K562 (cell line): ENCODE measurements at regions not wholly inside any gene's neighbourhood (a gene's known extent, or its start where the extent isn't known, plus 50 kb on each side); places are given as distances from the start of the nearest gene placed in this dataset.

ENCODE experiments used
- CBFB ChIP-seq: sonication (generic); formaldehyde crosslinking; IDR thresholded peaks from 2 replicates; pipeline ENCODE4 v1.4.0; 2020; ENCODE audit warnings: mild to moderate bottlenecking, missing genetic modification reagents
- CHD1 ChIP-seq: fragments of 200-600 bp; sonication (generic); IDR thresholded peaks from one replicate; pipeline ENCODE4 v1.6.1; 2012; ENCODE audit warnings: mild to moderate bottlenecking, moderate library complexity, low read length, inconsistent platforms
- CTBP1 ChIP-seq: fragments of 450-650 bp; IDR thresholded peaks from 2 replicates; pipeline ENCODE4 v1.6.1; 2016; ENCODE audit warnings: borderline replicate concordance
- EP400 ChIP-seq: fragments of 450-650 bp; IDR thresholded peaks from 2 replicates; pipeline ENCODE4 v1.6.1; 2017; ENCODE audit warnings: antibody characterized with exemption, mild to moderate bottlenecking, moderate library complexity
- PHF8 ChIP-seq: fragments of 200-600 bp; sonication (generic); IDR thresholded peaks from 2 replicates; pipeline ENCODE4 v1.6.1; 2012; ENCODE audit warnings: mixed run types, mild to moderate bottlenecking, inconsistent platforms, low read length, moderate library complexity, borderline replicate concordance
- POLR3G ChIP-seq: IDR thresholded peaks from 2 replicates; pipeline ENCODE4 v1.6.1; 2011; ENCODE audit not compliant: insufficient read length, insufficient replicate concordance; ENCODE audit errors: extremely low read depth
- RUNX1 ChIP-seq: sonication (generic); IDR thresholded peaks from 2 replicates; pipeline ENCODE4 v1.6.1; 2016; ENCODE audit warnings: antibody characterized with exemption, low read depth
- YY1 ChIP-seq, 3 experiments: IDR thresholded peaks; 2 replicates each; pipeline ENCODE4 v1.6.1; 2011; ENCODE audit warnings: low read length in 2 of 3, mild to moderate bottlenecking in 2 of 3, moderate library complexity in 2 of 3, borderline replicate concordance in 1 of 3, control low read depth in 1 of 3, low read depth in 1 of 3; ENCODE audit not compliant: insufficient read depth in 3 of 3, insufficient replicate concordance in 2 of 3, control insufficient read depth in 1 of 3, insufficient read length in 1 of 3; ENCODE audit errors: extremely low read depth in 1 of 3
- ZFP36 ChIP-seq: fragments of 150-350 bp; IDR thresholded peaks from 2 replicates; pipeline ENCODE4 v1.6.1; 2018; ENCODE audit warnings: low read length, low read depth; ENCODE audit not compliant: partially characterized antibody
- ZKSCAN3 ChIP-seq: fragments of 250-450 bp; sonication (Bioruptor Pico); IDR thresholded peaks from 2 replicates; pipeline ENCODE4 v1.4.0; 2020
- ZNF695 ChIP-seq: fragments of 450-650 bp; formaldehyde crosslinking; IDR thresholded peaks from 2 replicates; pipeline ENCODE4 v1.4.0; 2020; ENCODE audit warnings: mild to moderate bottlenecking, moderate library complexity
- TF ChIP-seq, protein P1 (sequence below): fragments of 200-800 bp; sonication (Bioruptor generic); IDR thresholded peaks from 2 replicates; pipeline ENCODE4 v1.6.1; 2017; ENCODE audit warnings: missing genetic modification characterization, missing compliant biosample characterization
- TF ChIP-seq, protein P2 (sequence below): sonication (generic); formaldehyde crosslinking; IDR thresholded peaks from 2 replicates; pipeline ENCODE4 v1.8.1; 2023; ENCODE audit warnings: mild to moderate bottlenecking, missing genetic modification reagents, moderate library complexity
- TF ChIP-seq, protein P3 (sequence below): fragments of 450-650 bp; IDR thresholded peaks from 2 replicates; pipeline ENCODE4 v1.7.0; 2016; ENCODE audit warnings: borderline replicate concordance
- TF ChIP-seq, protein P4 (sequence below): fragments of 450-650 bp; conservative IDR thresholded peaks from 2 replicates; pipeline ENCODE4 v1.6.1; 2016; ENCODE audit warnings: missing genetic modification characterization, low read depth, mild to moderate bottlenecking, control low read depth, missing compliant biosample characterization
- TF ChIP-seq, protein P5 (sequence below): fragments of 450-650 bp; IDR thresholded peaks from 2 replicates; pipeline ENCODE4 v1.6.1; 2016; ENCODE audit warnings: mild to moderate bottlenecking

DNA sequence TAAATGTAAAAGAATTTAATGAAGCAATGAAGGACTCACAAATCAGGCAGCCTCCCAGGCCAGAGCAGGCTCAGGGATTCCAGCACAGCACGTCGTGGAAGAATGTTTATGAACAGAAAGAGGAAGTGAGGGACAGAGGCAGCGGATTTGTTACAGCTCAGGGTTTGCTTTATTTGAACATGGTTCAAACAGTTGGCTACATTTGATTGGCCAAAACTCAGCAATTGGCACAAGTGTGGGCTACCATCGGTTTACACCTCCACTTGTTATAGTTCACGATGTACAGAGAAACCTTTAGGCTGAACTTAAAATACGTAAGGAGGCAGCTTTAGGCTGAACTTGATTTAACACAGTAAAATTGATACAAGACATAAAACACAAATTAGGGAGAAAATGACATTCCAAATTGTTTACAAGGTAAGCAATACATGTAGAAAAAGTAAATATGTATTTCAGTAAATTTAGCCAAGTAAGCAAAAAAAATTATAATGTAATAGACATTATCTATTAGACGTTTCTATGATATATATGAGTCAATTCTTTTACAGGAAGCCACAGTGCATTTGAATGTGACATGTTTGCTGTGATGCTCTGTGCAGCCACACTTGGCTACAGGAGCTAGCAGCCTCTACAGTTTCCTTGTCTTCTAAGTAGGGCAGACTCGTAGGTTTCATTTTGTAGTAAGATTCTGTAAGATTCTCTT, 126.5 kb downstream of the ADSS2 start (continued):
- TF ChIP-seq CHD1, result no peak
- no peak for TF ChIP-seq ZKSCAN3 (CRISPR knock-in tag)
- TF ChIP-seq ZFP36, result no peak
- no peak for TF ChIP-seq YY1 (IDR thresholded peaks at IDR 0.05; ENCODE audit: borderline replicate concordance in 1 of 3, control insufficient read depth in 1 of 3, extremely low read depth in 1 of 3, insufficient read depth in 3 of 3, insufficient read length in 1 of 3, insufficient replicate concordance in 2 of 3, low read depth in 1 of 3, low read length in 2 of 3)
- TF ChIP-seq, protein P1, sequence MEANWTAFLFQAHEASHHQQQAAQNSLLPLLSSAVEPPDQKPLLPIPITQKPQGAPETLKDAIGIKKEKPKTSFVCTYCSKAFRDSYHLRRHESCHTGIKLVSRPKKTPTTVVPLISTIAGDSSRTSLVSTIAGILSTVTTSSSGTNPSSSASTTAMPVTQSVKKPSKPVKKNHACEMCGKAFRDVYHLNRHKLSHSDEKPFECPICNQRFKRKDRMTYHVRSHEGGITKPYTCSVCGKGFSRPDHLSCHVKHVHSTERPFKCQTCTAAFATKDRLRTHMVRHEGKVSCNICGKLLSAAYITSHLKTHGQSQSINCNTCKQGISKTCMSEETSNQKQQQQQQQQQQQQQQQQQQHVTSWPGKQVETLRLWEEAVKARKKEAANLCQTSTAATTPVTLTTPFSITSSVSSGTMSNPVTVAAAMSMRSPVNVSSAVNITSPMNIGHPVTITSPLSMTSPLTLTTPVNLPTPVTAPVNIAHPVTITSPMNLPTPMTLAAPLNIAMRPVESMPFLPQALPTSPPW (CRISPR knock-in tag), result no peak; the same call in 1 of the 2 replicates
- TF ChIP-seq CBFB (CRISPR knock-in tag), result no peak
- TF ChIP-seq POLR3G, result no peak
- TF ChIP-seq EP400, result peak; percentile 62
- TF ChIP-seq PHF8, result 0 out of 2 replicates have a peak, but pooled peaks have one; percentile 14
- TF ChIP-seq, protein P2, sequence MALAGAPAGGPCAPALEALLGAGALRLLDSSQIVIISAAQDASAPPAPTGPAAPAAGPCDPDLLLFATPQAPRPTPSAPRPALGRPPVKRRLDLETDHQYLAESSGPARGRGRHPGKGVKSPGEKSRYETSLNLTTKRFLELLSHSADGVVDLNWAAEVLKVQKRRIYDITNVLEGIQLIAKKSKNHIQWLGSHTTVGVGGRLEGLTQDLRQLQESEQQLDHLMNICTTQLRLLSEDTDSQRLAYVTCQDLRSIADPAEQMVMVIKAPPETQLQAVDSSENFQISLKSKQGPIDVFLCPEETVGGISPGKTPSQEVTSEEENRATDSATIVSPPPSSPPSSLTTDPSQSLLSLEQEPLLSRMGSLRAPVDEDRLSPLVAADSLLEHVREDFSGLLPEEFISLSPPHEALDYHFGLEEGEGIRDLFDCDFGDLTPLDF (CRISPR knock-in tag), result no peak
- TF ChIP-seq, protein P3, sequence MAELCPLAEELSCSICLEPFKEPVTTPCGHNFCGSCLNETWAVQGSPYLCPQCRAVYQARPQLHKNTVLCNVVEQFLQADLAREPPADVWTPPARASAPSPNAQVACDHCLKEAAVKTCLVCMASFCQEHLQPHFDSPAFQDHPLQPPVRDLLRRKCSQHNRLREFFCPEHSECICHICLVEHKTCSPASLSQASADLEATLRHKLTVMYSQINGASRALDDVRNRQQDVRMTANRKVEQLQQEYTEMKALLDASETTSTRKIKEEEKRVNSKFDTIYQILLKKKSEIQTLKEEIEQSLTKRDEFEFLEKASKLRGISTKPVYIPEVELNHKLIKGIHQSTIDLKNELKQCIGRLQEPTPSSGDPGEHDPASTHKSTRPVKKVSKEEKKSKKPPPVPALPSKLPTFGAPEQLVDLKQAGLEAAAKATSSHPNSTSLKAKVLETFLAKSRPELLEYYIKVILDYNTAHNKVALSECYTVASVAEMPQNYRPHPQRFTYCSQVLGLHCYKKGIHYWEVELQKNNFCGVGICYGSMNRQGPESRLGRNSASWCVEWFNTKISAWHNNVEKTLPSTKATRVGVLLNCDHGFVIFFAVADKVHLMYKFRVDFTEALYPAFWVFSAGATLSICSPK, result no peak
- TF ChIP-seq CTBP1, result no peak
- TF ChIP-seq, protein P4, sequence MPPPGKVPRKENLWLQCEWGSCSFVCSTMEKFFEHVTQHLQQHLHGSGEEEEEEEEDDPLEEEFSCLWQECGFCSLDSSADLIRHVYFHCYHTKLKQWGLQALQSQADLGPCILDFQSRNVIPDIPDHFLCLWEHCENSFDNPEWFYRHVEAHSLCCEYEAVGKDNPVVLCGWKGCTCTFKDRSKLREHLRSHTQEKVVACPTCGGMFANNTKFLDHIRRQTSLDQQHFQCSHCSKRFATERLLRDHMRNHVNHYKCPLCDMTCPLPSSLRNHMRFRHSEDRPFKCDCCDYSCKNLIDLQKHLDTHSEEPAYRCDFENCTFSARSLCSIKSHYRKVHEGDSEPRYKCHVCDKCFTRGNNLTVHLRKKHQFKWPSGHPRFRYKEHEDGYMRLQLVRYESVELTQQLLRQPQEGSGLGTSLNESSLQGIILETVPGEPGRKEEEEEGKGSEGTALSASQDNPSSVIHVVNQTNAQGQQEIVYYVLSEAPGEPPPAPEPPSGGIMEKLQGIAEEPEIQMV (tag), result peak; percentile 58; the same call in 1 of the 2 replicates
- TF ChIP-seq, protein P5, sequence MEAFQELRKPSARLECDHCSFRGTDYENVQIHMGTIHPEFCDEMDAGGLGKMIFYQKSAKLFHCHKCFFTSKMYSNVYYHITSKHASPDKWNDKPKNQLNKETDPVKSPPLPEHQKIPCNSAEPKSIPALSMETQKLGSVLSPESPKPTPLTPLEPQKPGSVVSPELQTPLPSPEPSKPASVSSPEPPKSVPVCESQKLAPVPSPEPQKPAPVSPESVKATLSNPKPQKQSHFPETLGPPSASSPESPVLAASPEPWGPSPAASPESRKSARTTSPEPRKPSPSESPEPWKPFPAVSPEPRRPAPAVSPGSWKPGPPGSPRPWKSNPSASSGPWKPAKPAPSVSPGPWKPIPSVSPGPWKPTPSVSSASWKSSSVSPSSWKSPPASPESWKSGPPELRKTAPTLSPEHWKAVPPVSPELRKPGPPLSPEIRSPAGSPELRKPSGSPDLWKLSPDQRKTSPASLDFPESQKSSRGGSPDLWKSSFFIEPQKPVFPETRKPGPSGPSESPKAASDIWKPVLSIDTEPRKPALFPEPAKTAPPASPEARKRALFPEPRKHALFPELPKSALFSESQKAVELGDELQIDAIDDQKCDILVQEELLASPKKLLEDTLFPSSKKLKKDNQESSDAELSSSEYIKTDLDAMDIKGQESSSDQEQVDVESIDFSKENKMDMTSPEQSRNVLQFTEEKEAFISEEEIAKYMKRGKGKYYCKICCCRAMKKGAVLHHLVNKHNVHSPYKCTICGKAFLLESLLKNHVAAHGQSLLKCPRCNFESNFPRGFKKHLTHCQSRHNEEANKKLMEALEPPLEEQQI, result peak; percentile 69; the same call in 1 of the 2 replicates
- no peak for TF ChIP-seq ZNF695 (CRISPR knock-in tag)
- no peak for TF ChIP-seq RUNX1
